SK-N-MC (cell line): ENCODE measurements at regions not wholly inside any gene's neighbourhood (a gene's known extent, or its start where the extent isn't known, plus 50 kb on each side); places are given as distances from the start of the nearest gene placed in this dataset.

Source experiments
- EZH2 ChIP-seq: fragments of 200-600 bp; sonication (generic); IDR thresholded peaks from one replicate; pipeline ENCODE4 v1.6.1; 2017; ENCODE audit warnings: antibody characterized with exemption
- POLR2AphosphoS5 ChIP-seq: IDR thresholded peaks from 2 replicates; pipeline ENCODE4 v1.6.1; 2012; ENCODE audit warnings: mild to moderate bottlenecking, low read depth, low read length, borderline replicate concordance

DNA sequence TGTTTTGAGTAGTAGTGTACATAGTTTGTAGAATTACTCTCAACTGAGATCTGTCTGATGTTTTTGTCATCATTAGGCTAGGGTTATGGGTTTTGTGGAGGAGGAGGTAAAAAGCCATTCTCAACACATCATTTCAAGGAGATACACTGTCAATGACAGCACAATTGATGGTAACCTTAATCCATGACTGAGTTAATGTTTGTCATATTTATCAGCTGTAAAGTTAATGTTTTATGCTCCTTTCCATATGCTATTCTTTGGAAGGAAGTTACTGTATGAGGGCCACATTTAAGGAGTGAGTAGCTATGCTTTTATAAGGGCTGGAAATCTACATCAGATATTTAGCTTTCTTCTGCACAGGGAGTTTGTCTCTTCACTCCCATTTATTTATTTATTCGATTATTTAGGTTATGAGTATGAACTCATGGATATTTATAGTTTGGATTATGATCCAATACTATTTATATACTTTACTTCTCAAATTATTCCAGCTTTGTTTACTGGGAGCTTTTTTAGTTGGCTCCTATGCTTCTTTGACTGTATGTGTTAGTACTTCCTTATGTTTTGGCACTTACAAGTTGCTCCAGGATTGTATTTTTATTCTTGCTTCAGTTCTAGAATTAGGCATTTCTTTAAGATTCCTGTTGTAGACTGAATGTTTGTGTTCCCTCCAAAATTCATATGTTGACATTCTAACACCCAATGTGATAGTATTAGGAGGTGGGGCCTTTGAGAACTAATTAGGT, 156.6 kb upstream of the HCRTR2 start:
- TF ChIP-seq EZH2 = no peak
- no peak for TF ChIP-seq POLR2AphosphoS5
